ENCODE measurements at regions not wholly inside any gene's neighbourhood (a gene's known extent, or its start where the extent isn't known, plus 50 kb on each side); places are given as distances from the start of the nearest gene placed in this dataset.
"Not testable (repeated sequence)": the region's sequence is repeated elsewhere in the genome, so short reads cannot be mapped to it uniquely, and the experiment has no call there.

DNA sequence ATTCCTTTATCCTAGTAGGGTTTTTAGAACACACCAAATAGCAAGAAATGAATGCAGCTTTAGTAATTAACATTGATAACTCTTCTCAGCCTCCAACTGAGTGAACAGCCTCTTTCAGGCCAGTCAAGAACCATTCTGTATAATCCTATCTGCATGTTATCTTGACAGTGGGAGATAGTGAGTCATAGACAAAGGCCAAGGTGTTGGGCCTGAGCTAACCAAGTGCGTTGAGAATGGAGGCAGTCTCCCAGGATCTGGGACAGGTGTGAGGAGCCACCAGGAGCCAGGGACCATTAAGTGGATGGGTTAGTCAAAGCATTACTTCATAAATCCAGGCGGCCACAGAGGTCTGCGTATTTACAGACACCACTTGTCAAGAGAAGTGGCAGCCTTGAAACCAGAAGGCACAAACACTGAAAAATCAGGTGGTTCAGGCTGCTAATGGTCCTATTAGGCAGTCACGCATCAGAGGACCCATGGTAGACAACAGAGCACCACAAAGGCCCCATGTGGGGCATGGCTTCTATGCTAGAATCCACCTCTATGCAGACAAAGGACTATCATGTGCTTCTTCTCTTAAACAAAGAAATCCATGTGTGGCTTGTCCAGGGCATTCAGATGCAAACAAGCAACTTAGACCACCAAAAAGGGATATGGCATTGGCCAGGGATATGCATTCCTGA is 409.7 kb upstream of the PIK3R1 start:
- H3K4me3 ChIP-seq (ENCODE audit: low read depth, low read length) = no peak overlapping the region
- TF ChIP-seq, protein P1, sequence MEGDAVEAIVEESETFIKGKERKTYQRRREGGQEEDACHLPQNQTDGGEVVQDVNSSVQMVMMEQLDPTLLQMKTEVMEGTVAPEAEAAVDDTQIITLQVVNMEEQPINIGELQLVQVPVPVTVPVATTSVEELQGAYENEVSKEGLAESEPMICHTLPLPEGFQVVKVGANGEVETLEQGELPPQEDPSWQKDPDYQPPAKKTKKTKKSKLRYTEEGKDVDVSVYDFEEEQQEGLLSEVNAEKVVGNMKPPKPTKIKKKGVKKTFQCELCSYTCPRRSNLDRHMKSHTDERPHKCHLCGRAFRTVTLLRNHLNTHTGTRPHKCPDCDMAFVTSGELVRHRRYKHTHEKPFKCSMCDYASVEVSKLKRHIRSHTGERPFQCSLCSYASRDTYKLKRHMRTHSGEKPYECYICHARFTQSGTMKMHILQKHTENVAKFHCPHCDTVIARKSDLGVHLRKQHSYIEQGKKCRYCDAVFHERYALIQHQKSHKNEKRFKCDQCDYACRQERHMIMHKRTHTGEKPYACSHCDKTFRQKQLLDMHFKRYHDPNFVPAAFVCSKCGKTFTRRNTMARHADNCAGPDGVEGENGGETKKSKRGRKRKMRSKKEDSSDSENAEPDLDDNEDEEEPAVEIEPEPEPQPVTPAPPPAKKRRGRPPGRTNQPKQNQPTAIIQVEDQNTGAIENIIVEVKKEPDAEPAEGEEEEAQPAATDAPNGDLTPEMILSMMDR (IDR thresholded peaks at IDR 0.05; ENCODE audit: insufficient read depth, low read length) = no peak
- no peak for DNase-seq (ENCODE audit: low read depth)

DNA sequence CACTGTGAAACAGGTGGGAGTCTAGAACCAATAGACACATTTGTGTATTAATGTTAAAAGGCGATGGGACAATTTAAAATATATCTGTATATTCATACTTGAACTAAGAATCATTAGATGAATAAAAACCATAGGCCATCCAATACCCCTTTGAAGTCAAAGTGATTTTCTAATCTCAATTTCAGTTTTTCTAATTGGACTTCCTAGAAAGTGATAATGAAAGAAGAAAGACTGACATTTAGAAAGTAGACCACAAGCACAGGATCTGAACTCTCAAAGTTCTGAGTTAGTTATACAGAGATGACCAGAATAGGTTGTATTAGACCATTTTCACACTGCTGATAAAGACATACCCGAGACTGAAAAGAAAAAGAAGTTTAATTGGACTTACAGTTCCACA is 412.8 kb upstream of the PIK3R1 start:
- TF ChIP-seq, protein P1 (IDR thresholded peaks at IDR 0.05; ENCODE audit: insufficient read depth, low read length) = no peak

DNA sequence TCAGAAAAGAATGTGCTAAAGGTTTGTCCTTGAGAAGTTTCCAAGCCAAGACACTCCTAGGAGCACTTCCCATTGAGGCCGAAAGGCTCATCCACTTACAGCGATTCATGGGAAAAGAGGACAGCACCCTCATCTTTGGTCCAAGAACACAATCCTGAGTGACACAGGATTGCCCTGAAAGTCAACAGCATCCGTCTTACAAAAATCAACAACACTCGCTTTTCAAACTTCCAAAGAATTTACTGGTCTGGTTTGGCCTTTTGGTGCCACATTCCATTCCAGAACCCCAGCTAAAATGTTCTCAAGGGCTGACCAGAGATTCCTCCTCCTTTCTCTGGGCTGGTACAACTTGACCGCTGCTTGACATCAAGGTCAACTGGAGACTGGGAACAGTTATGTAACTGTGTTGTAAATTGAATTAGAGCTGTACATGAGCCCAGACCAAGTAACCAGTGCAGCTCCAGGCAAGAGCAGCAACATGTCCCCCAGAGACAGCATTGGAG is 415.8 kb upstream of the PIK3R1 start:
- TF ChIP-seq, protein P1 (IDR thresholded peaks at IDR 0.05; ENCODE audit: insufficient read depth, low read length) = no peak
- H3K4me3 ChIP-seq (ENCODE audit: low read depth, low read length) = no peak overlapping the region
- DNase-seq (ENCODE audit: low read depth) = peak; percentile 63

More for the DNA sequence above, 412.8 kb upstream of the PIK3R1 start:
- H3K4me3 ChIP-seq (ENCODE audit: low read depth, low read length) = no peak overlapping the region
- DNase-seq (ENCODE audit: low read depth) = no peak

DNA sequence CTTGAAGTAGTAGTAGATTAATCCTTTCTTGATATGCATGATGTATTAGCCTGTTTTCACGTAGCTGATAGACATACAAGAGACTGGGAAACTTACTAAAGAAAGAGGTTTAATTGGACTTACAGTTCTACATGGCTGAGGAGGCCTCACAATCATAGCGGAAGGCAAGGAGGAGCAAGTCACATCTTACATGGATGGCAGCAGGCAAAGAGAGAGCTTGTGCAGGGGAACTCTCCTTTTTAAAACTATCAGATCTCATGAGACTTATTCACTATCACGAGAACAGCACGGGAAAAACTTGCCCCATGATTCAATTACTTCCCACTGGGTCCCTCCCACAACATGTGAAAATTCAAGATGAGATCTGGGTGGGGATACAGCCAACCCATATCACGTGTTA is 417.1 kb upstream of the PIK3R1 start:
- DNase-seq (ENCODE audit: low read depth) = not testable (repeated sequence)

DNA sequence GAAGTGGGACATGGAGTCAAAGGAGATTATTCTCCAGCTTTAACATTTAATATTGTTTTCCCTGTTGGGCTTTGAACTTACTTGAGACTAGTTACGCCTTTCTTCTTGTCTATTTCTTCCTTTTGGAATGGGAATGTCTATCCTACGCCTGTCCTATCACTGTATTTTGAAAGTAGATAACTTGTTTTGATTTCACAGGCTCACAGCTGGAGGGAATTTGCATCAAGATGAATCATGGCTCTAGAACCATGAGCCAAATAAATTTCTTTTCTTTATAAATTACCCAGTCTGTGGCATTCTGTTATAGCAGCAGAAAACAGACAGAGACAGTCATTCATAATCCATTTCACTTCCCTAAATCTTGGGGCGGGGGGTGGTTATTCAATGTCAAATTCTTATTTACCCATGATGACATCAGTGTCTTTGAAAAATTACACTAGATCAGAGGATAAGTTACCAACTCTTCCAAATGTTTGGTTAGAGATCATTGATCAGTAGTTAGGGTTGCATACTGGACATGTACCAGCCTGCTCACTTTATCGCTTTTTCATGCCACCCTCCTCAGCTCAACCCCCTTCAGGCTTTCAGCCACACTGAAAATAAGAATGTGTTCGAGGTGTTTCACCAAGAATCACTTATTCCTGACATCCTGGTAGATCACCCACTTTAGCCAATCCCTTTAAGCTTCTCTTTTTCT is 419.6 kb upstream of the PIK3R1 start:
- peak; percentile 75 for DNase-seq (ENCODE audit: low read depth)
- TF ChIP-seq, protein P1 (IDR thresholded peaks at IDR 0.05; ENCODE audit: insufficient read depth, low read length) = no peak
- no peak overlapping the region for H3K4me3 ChIP-seq (ENCODE audit: low read depth, low read length)

More for the DNA sequence above, 417.1 kb upstream of the PIK3R1 start:
- H3K4me3 ChIP-seq (ENCODE audit: low read depth, low read length) = not testable (repeated sequence)

DNA sequence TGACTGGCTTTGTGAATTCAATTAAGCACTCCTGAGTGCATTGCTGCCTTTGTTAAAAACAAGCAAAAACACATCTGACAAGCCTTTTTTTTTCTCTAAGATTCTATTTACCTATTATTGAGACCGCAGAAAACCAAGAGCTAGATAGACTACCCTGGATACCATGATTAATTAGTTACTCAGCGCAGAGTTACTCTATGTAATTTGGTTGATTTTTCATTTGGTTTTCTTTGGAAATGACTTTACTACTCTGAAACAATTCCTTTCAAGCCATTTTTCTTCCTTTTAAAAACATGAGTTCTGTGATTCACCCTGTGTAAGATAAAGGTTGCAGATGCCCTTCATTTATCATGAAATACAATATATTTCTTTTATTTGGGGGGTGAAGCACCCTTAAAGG is 421.6 kb upstream of the PIK3R1 start:
- TF ChIP-seq, protein P1 (IDR thresholded peaks at IDR 0.05; ENCODE audit: insufficient read depth, low read length) = no peak
- no peak for DNase-seq (ENCODE audit: low read depth)
- H3K4me3 ChIP-seq (ENCODE audit: low read depth, low read length) = no peak overlapping the region

DNA sequence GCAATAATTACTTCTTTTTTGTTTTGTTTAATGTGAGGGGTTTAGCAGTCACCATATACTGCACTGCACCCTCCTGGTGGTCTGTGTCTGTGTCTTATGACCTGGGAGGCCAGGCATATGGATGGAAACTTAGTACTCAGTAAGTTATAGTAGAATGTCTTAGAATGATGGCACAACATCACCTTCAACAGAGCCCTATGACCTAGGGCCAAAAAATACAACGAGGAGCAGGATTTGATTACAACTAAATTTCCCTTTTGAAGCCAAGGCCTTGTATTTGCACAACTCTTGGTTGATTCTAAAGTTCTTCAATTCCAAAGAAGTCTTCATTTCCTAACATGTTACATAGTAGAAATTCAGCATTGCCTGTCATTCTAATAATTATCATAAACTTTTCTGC is 422.1 kb upstream of the PIK3R1 start:
- no peak for DNase-seq (ENCODE audit: low read depth)
- TF ChIP-seq, protein P1 (IDR thresholded peaks at IDR 0.05; ENCODE audit: insufficient read depth, low read length) = no peak
- H3K4me3 ChIP-seq (ENCODE audit: low read depth, low read length) = no peak overlapping the region

All from fibroblast of the aortic adventitia (primary cell).